PC-3 (cell line): ENCODE measurements at regions not wholly inside any gene's neighbourhood (a gene's known extent, or its start where the extent isn't known, plus 50 kb on each side); places are given as distances from the start of the nearest gene placed in this dataset.

Experiments
- CTCF ChIP-seq: fragments of 300-600 bp; sonication (generic); conservative IDR thresholded peaks from 2 replicates; pipeline ENCODE4 v1.5.1; 2017; ENCODE audit warnings: antibody characterized with exemption, low read depth, mild to moderate bottlenecking, low read length
- EZH2 ChIP-seq: fragments of 300-600 bp; sonication (generic); IDR thresholded peaks from one replicate; pipeline ENCODE4 v1.6.1; 2017; ENCODE audit warnings: antibody characterized with exemption, mild to moderate bottlenecking, low read length; ENCODE audit not compliant: unreplicated experiment

GRCh38 chr11:36751335-36751781 is 153.3 kb upstream of the RAG2 start:
- TF ChIP-seq EZH2 (no peak), CTCF (no peak)
